ENCODE measurements at regions not wholly inside any gene's neighbourhood (a gene's known extent, or its start where the extent isn't known, plus 50 kb on each side); places are given as distances from the start of the nearest gene placed in this dataset.

DNA sequence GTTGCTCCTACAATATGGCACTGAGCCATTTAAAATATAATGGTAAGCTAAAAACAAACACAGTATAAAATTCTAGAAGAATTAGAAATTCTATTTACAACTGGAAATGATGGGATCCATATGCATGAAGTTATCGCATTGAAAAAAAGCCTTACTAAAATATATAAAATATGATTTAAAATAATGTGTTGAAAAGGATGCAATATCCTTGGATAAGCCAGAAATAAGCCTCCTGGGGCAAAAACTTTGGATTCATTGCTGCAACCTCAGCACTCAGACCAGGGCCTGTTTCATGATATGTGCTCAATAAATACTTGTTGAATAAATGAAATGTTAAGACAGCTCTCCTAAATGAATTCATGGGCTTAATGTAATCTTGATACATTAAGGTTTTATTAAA lies 170.2 kb downstream of the SEM1 start:
- no peak for DNase-seq

GRCh38 chr7:96538632-96539031 lies 171.0 kb downstream of the SEM1 start:
- no peak for DNase-seq
- H3K27ac ChIP-seq: no peak overlapping the region
- no peaks in the 10 kb centered on the region for H3K27me3 ChIP-seq (ENCODE audit: insufficient read depth, low read depth, severe bottlenecking)
- no peak for TF ChIP-seq CTCF (IDR thresholded peaks at IDR 0.05; ENCODE audit: low read depth, low read length)
- no peaks in the 10 kb centered on the region for H3K36me3 ChIP-seq
- no peak overlapping the region for H3K4me3 ChIP-seq (ENCODE audit: low read depth, low read length)
- H3K9me3 ChIP-seq (ENCODE audit: severe bottlenecking): no peaks in the 10 kb centered on the region

More for the DNA sequence above, 170.2 kb downstream of the SEM1 start:
- no peak for TF ChIP-seq CTCF (IDR thresholded peaks at IDR 0.05; ENCODE audit: low read depth, low read length)
- no peaks in the 10 kb centered on the region for H3K36me3 ChIP-seq
- no peak overlapping the region for H3K27ac ChIP-seq
- H3K27me3 ChIP-seq (ENCODE audit: insufficient read depth, low read depth, severe bottlenecking): no peaks in the 10 kb centered on the region
- H3K4me3 ChIP-seq (ENCODE audit: low read depth, low read length): no peak overlapping the region
- no peaks in the 10 kb centered on the region for H3K9me3 ChIP-seq (ENCODE audit: severe bottlenecking)

- no peak for TF ChIP-seq CTCF (IDR thresholded peaks at IDR 0.05; ENCODE audit: low read depth, low read length)
- no peak for DNase-seq
- Histone ChIP-seq H3K4me3 (ENCODE audit: low read depth, low read length) (no peak overlapping the region), H3K36me3 (no peaks in the 10 kb centered on the region), H3K9me3 (ENCODE audit: severe bottlenecking) (no peaks in the 10 kb centered on the region), H3K27ac (no peak overlapping the region), H3K27me3 (ENCODE audit: insufficient read depth, low read depth, severe bottlenecking) (no peaks in the 10 kb centered on the region)
Measured at GRCh38 chr7:96534221-96534620, 175.4 kb downstream of the SEM1 start.

DNA sequence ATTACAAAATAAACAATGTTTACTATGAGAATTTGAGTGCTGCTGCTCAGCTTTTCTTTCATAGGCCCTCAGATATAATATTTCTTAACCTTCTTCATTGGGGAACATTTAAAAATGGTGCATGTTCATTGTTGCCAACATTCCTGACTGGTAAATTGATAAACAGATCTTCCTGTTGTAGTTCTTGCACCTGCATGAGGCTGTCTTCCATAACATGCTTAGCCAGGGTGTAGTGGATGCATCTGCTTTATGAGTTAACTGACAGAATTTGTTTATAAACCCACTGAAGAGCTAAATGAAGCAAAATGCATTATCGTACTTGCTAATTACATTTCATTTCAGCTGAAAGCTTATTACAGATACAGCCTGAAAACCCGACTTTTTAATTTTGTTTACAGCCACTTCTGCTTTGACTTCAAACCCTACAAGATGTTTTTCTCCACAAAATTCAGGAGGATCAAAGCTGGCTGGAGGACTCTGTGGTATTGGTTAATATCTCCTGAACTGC lies 177.2 kb downstream of the SEM1 start:
- Histone ChIP-seq H3K9me3 (ENCODE audit: severe bottlenecking) (no peaks in the 10 kb centered on the region), H3K27ac (no peak overlapping the region), H3K36me3 (no peaks in the 10 kb centered on the region), H3K4me3 (ENCODE audit: low read depth, low read length) (no peak overlapping the region), H3K27me3 (ENCODE audit: insufficient read depth, low read depth, severe bottlenecking) (no peaks in the 10 kb centered on the region)
- TF ChIP-seq CTCF (IDR thresholded peaks at IDR 0.05; ENCODE audit: low read depth, low read length): no peak
- DNase-seq: no peak

- Histone ChIP-seq H3K36me3 (no peaks in the 10 kb centered on the region), H3K27ac (no peak overlapping the region), H3K27me3 (ENCODE audit: insufficient read depth, low read depth, severe bottlenecking) (no peaks in the 10 kb centered on the region), H3K4me3 (ENCODE audit: low read depth, low read length) (no peak overlapping the region), H3K9me3 (ENCODE audit: severe bottlenecking) (no peaks in the 10 kb centered on the region)
- no peak for TF ChIP-seq CTCF (IDR thresholded peaks at IDR 0.05; ENCODE audit: low read depth, low read length)
- DNase-seq: no peak
Measured at GRCh38 chr7:96531331-96531730, 178.3 kb downstream of the SEM1 start.

- Histone ChIP-seq H3K27ac (no peak overlapping the region), H3K4me3 (ENCODE audit: low read depth, low read length) (no peak overlapping the region), H3K27me3 (ENCODE audit: insufficient read depth, low read depth, severe bottlenecking) (no peaks in the 10 kb centered on the region), H3K9me3 (ENCODE audit: severe bottlenecking) (no peaks in the 10 kb centered on the region), H3K36me3 (no peaks in the 10 kb centered on the region)
- DNase-seq: no peak
- TF ChIP-seq CTCF (IDR thresholded peaks at IDR 0.05; ENCODE audit: low read depth, low read length): no peak
Measured at GRCh38 chr7:96530786-96531185, 178.9 kb downstream of the SEM1 start.

Measured in WERI-Rb-1 (cell line).